ENCODE measurements at regions not wholly inside any gene's neighbourhood (a gene's known extent, or its start where the extent isn't known, plus 50 kb on each side); places are given as distances from the start of the nearest gene placed in this dataset.

DNA sequence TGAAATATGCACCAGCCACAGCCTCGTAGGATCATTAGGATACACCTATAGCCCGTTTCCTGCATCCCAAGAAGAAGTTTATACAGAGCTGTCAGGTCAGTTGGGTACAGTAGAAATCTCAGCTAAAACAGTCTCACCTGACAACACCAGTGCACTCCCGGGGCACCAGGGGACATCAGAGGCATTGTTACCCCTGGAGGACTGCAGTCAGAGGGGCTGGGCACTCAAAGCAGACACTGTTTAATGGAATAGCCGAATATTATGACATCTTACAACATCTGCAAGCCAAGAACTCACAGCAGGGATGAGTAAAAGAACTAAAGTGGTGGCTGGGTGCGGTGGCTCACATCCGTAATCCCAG lies 93.0 kb upstream of the ID2 start:
- TF ChIP-seq EZH2 (IDR thresholded peaks at IDR 0.05; ENCODE audit: borderline replicate concordance, insufficient read depth, low read length, poor library complexity, severe bottlenecking), result no peak
- TF ChIP-seq, protein P1, sequence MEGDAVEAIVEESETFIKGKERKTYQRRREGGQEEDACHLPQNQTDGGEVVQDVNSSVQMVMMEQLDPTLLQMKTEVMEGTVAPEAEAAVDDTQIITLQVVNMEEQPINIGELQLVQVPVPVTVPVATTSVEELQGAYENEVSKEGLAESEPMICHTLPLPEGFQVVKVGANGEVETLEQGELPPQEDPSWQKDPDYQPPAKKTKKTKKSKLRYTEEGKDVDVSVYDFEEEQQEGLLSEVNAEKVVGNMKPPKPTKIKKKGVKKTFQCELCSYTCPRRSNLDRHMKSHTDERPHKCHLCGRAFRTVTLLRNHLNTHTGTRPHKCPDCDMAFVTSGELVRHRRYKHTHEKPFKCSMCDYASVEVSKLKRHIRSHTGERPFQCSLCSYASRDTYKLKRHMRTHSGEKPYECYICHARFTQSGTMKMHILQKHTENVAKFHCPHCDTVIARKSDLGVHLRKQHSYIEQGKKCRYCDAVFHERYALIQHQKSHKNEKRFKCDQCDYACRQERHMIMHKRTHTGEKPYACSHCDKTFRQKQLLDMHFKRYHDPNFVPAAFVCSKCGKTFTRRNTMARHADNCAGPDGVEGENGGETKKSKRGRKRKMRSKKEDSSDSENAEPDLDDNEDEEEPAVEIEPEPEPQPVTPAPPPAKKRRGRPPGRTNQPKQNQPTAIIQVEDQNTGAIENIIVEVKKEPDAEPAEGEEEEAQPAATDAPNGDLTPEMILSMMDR (IDR thresholded peaks at IDR 0.05; ENCODE audit: poor library complexity, severe bottlenecking), result no peak

Measured in neural cell (in vitro differentiated cells).